PFSK-1 (cell line): ENCODE measurements at regions not wholly inside any gene's neighbourhood (a gene's known extent, or its start where the extent isn't known, plus 50 kb on each side); places are given as distances from the start of the nearest gene placed in this dataset.

Experiments used
- FOXP2 ChIP-seq: optimal IDR thresholded peaks from 2 replicates; pipeline ENCODE3; 2011; ENCODE audit warnings: borderline replicate concordance, control low read depth, inconsistent platforms; ENCODE audit not compliant: insufficient read depth; ENCODE audit errors: extremely low read length, extremely low read depth
- POLR2AphosphoS5 ChIP-seq: IDR thresholded peaks from 2 replicates; pipeline ENCODE4 v1.6.1; 2012; ENCODE audit warnings: low read depth, mild to moderate bottlenecking, control low read depth, low read length, moderate library complexity

DNA sequence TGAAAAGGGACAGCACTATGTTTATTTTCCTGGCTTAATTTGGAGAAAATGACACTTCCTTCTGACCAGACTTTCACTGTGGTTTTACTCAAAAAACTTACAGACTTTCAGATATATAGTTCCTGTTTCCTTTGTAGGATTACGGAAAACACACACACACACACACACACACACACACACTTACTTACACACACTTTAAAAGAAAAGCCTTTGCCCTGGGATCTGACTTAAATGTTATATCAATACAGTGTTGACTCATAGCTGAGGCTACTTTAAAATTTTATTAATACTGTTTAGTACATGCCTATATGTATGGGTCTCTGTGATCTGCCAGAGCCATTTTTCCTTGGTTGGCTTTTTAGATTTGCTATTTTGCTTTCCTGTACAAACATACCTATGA is 758.3 kb downstream of the DNAH5 start:
- TF ChIP-seq POLR2AphosphoS5 (no peak), FOXP2 (no peak)
